ENCODE measurements at regions not wholly inside any gene's neighbourhood (a gene's known extent, or its start where the extent isn't known, plus 50 kb on each side); places are given as distances from the start of the nearest gene placed in this dataset.

GRCh38 chr11:119990309-119991021 lies 147.4 kb downstream of the TRIM29 start:
- 73% methylated on average over 6 of the region's 6 CpGs for WGBS
- peaks cover 0 to 4% (median 0%) of the 10 kb centered on the region in 4 donors for H3K27me3 ChIP-seq (ENCODE audit: control insufficient read depth in 4 of 4, insufficient read depth in 4 of 4, low read length in 3 of 4)
- no peak for DNase-seq (ENCODE audit: low spot score)

GRCh38 chr11:119989159-119989821 lies 148.6 kb downstream of the TRIM29 start:
- H3K4me3 ChIP-seq (ENCODE audit: low read depth in 1 of 3, low read length in 3 of 3), result no peak overlapping the region
- no peaks in the 10 kb centered on the region for H3K36me3 ChIP-seq (ENCODE audit: control insufficient read depth in 4 of 4, insufficient read depth in 3 of 4, low read depth in 1 of 4, low read length in 3 of 4)
- no peak overlapping the region for H3K9ac ChIP-seq (ENCODE audit: low read depth in 1 of 2, low read length in 2 of 2)
- DNase-seq (ENCODE audit: low spot score), result no peak
- WGBS, result 74% methylated on average over 16 of the region's 16 CpGs
- no peak for TF ChIP-seq HNF4G (IDR thresholded peaks at IDR 0.05)
- TF ChIP-seq JUND (IDR thresholded peaks at IDR 0.05), result no peak
- TF ChIP-seq ZBTB33 (IDR thresholded peaks at IDR 0.05), result no peak
- TF ChIP-seq RAD21 (IDR thresholded peaks at IDR 0.05), result no peak
- no peak for TF ChIP-seq NR2F2 (IDR thresholded peaks at IDR 0.05)
- TF ChIP-seq YY1 (IDR thresholded peaks at IDR 0.05), result no peak
- TF ChIP-seq EGR1 (IDR thresholded peaks at IDR 0.05; ENCODE audit: low read depth in 2 of 2), result no peak
- no peak for TF ChIP-seq FOXA1 (IDR thresholded peaks at IDR 0.05)
- TF ChIP-seq MAX (IDR thresholded peaks at IDR 0.05), result no peak
- H3K4me1 ChIP-seq (ENCODE audit: control insufficient read depth in 4 of 4, insufficient read depth in 4 of 4, low read length in 3 of 4), result no peaks in the 10 kb centered on the region
- H3K9me3 ChIP-seq (ENCODE audit: control insufficient read depth in 4 of 4, low read length in 3 of 4), result no peaks in the 10 kb centered on the region
- no peak overlapping the region for H3K27ac ChIP-seq (ENCODE audit: low read depth in 1 of 2, low read length in 2 of 2)
- peaks cover 0 to 4% (median 0%) of the 10 kb centered on the region in 4 donors for H3K27me3 ChIP-seq (ENCODE audit: control insufficient read depth in 4 of 4, insufficient read depth in 4 of 4, low read length in 3 of 4)

More at GRCh38 chr11:119990309-119991021, 147.4 kb downstream of the TRIM29 start:
- TF ChIP-seq EGR1 (IDR thresholded peaks at IDR 0.05; ENCODE audit: low read depth in 2 of 2), result no peak
- no peak overlapping the region for H3K4me3 ChIP-seq (ENCODE audit: low read depth in 1 of 3, low read length in 3 of 3)
- no peak overlapping the region for H3K9ac ChIP-seq (ENCODE audit: low read depth in 1 of 2, low read length in 2 of 2)
- no peaks in the 10 kb centered on the region for H3K36me3 ChIP-seq (ENCODE audit: control insufficient read depth in 4 of 4, insufficient read depth in 3 of 4, low read depth in 1 of 4, low read length in 3 of 4)
- no peaks in the 10 kb centered on the region for H3K9me3 ChIP-seq (ENCODE audit: control insufficient read depth in 4 of 4, low read length in 3 of 4)
- H3K27ac ChIP-seq (ENCODE audit: low read depth in 1 of 2, low read length in 2 of 2), result no peak overlapping the region
- no peaks in the 10 kb centered on the region for H3K4me1 ChIP-seq (ENCODE audit: control insufficient read depth in 4 of 4, insufficient read depth in 4 of 4, low read length in 3 of 4)

- Histone ChIP-seq H3K27me3 (ENCODE audit: control insufficient read depth in 4 of 4, insufficient read depth in 4 of 4, low read length in 3 of 4) (no peaks in the 10 kb centered on the region), H3K9ac (ENCODE audit: low read depth in 1 of 2, low read length in 2 of 2) (no peak overlapping the region), H3K27ac (ENCODE audit: low read depth in 1 of 2, low read length in 2 of 2) (no peak overlapping the region), H3K4me1 (ENCODE audit: control insufficient read depth in 4 of 4, insufficient read depth in 4 of 4, low read length in 3 of 4) (no peaks in the 10 kb centered on the region), H3K9me3 (ENCODE audit: control insufficient read depth in 4 of 4, low read length in 3 of 4) (no peaks in the 10 kb centered on the region), H3K4me3 (ENCODE audit: low read depth in 1 of 3, low read length in 3 of 3) (no peak overlapping the region), H3K36me3 (ENCODE audit: control insufficient read depth in 4 of 4, insufficient read depth in 3 of 4, low read depth in 1 of 4, low read length in 3 of 4) (no peaks in the 10 kb centered on the region)
- 88% methylated on average over 14 of the region's 14 CpGs for WGBS
- no peak for DNase-seq (ENCODE audit: low spot score)
- TF ChIP-seq EGR1 (IDR thresholded peaks at IDR 0.05; ENCODE audit: low read depth in 2 of 2) (no peak), JUND (IDR thresholded peaks at IDR 0.05) (no peak), YY1 (IDR thresholded peaks at IDR 0.05) (no peak), MAX (IDR thresholded peaks at IDR 0.05) (no peak), ATF3 (IDR thresholded peaks at IDR 0.05) (no peak), TAF1 (conservative IDR thresholded peaks at IDR 0.05) (no peak), FOXA2 (IDR thresholded peaks at IDR 0.05) (no peak), NR2F2 (IDR thresholded peaks at IDR 0.05) (no peak), CTCF (IDR thresholded peaks at IDR 0.05; ENCODE audit: low read depth, low read length, missing input control) (no peak), GABPA (IDR thresholded peaks at IDR 0.05 in 1 of 2, conservative IDR thresholded peaks at IDR 0.05 in 1 of 2) (no peak), HNF4G (IDR thresholded peaks at IDR 0.05) (no peak)
Measured at GRCh38 chr11:119985551-119985950, 152.4 kb downstream of the TRIM29 start.

All from liver (tissue), 8 donors.